Right atrium auricular region (tissue), 2 donors: ENCODE measurements at regions not wholly inside any gene's neighbourhood (a gene's known extent, or its start where the extent isn't known, plus 50 kb on each side); places are given as distances from the start of the nearest gene placed in this dataset.
"Not testable (repeated sequence)": the region's sequence is repeated elsewhere in the genome, so short reads cannot be mapped to it uniquely, and the experiment has no call there.

Experiments
- DNase-seq: peaks from one replicate; pipeline ENCODE4 v3.0.0-alpha.2; 2019; ENCODE audit warnings: low spot score
- H3K27ac ChIP-seq, 2 donors: fragments of 200-600 bp; sonication (generic); 1 replicate in 1 of 2; 2 replicates in 1 of 2; pipeline ENCODE4 v1.5.1; 2016 to 2019
- H3K27me3 ChIP-seq, 2 donors: fragments of 200-600 bp; sonication (generic); one replicate each; pipeline versions ENCODE4 v1.5.1 to v1.6.0; 2017 to 2019
- H3K36me3 ChIP-seq: fragments of 200-600 bp; sonication (generic); one replicate; pipeline ENCODE4 v1.5.1; 2016
- H3K4me1 ChIP-seq, 2 donors: fragments of 200-600 bp; sonication (generic); one replicate each; pipeline versions ENCODE4 v1.5.1 to v1.6.0; 2017 to 2019
- H3K4me3 ChIP-seq, 2 donors: fragments of 200-600 bp; sonication (generic); 1 replicate in 1 of 2; 2 replicates in 1 of 2; pipeline ENCODE4 v1.5.1; 2017 to 2019; ENCODE audit warnings: mild to moderate bottlenecking in 1 of 2, moderate library complexity in 1 of 2
- H3K9me3 ChIP-seq, 2 donors: fragments of 200-600 bp; sonication (generic); one replicate each; pipeline ENCODE4 v1.5.1; 2019
- TF ChIP-seq, protein P1 (sequence below), 2 donors: fragments of 200-600 bp; sonication (generic); IDR thresholded peaks; one replicate each; pipeline ENCODE4 v1.5.1; 2019; ENCODE audit warnings: antibody characterized with exemption in 2 of 2

DNA sequence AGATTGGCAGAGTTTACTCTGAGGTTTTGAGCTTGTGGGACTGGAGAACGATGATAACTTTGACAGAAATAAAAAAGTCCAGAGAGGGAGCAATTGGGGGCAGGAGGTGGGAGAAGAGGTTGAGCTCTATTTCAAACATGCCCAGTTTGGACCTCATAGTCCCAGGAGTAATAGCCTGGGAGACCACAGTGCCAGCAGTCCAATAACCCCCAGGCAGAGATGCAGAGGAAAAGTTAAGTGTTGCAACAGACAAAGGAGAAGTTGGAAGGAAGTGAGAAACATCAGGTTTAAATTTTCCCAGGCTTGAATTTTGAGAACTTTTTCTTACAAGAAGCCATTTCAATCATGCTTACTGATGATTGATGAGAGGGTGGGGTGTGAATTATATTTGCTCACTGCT is 117.0 kb upstream of the GHR start:
- Histone ChIP-seq H3K9me3 (no peaks in the 10 kb centered on the region), H3K36me3 (no peaks in the 10 kb centered on the region), H3K4me3 (no peak overlapping the region), H3K27ac (no peak overlapping the region), H3K27me3 (no peaks in the 10 kb centered on the region), H3K4me1 (peaks cover 0 to 7% of the 10 kb centered on the region in 2 donors)
- DNase-seq: no peak
- TF ChIP-seq, protein P1, sequence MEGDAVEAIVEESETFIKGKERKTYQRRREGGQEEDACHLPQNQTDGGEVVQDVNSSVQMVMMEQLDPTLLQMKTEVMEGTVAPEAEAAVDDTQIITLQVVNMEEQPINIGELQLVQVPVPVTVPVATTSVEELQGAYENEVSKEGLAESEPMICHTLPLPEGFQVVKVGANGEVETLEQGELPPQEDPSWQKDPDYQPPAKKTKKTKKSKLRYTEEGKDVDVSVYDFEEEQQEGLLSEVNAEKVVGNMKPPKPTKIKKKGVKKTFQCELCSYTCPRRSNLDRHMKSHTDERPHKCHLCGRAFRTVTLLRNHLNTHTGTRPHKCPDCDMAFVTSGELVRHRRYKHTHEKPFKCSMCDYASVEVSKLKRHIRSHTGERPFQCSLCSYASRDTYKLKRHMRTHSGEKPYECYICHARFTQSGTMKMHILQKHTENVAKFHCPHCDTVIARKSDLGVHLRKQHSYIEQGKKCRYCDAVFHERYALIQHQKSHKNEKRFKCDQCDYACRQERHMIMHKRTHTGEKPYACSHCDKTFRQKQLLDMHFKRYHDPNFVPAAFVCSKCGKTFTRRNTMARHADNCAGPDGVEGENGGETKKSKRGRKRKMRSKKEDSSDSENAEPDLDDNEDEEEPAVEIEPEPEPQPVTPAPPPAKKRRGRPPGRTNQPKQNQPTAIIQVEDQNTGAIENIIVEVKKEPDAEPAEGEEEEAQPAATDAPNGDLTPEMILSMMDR (IDR thresholded peaks at IDR 0.05): no peak

DNA sequence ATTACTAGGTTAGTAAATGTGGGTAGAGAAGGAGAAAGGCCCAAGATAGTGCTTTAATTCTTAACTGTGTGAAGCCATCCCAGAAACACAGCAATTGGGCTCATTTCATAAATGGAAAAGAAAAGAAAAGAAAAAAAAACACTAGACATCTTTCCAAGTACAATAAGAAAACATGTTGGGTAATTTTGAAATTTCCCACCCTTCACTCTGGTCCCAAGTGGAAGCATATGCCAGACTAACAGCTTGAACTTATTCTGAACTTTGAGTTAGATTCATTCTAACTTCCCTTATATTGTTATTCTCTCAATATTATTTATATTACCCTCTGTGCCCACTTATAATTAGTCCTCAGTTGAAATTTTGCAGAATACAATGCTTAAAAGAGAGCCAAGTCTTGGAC is 113.4 kb upstream of the GHR start:
- TF ChIP-seq, protein P1 (IDR thresholded peaks at IDR 0.05): no peak
- no peaks in the 10 kb centered on the region for H3K9me3 ChIP-seq
- H3K36me3 ChIP-seq: no peaks in the 10 kb centered on the region
- no peak for DNase-seq
- H3K27me3 ChIP-seq: no peaks in the 10 kb centered on the region
- H3K4me1 ChIP-seq: peaks cover 0 to 7% of the 10 kb centered on the region in 2 donors
- H3K27ac ChIP-seq: no peak overlapping the region
- H3K4me3 ChIP-seq: no peak overlapping the region

DNA sequence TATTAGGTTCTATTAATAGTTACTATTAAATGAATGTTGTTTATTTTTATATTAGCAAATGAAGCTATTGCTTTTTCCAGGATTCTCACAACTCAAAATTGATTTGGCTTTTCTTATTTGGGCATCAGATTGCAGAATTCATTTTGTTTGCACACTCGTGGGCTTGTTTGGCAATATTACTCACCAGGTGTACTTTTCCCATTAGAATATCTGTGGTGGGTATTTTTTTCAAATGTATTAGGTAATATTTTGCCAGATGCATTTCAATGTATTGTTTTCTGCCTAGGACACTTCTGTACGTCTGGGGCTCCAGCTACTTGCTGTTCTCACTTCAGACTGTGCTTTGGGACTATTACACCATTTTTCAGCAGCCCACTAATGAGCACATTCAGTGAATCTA is 108.0 kb upstream of the GHR start:
- TF ChIP-seq, protein P1 (IDR thresholded peaks at IDR 0.05): no peak
- Histone ChIP-seq H3K4me3 (no peak overlapping the region), H3K9me3 (peaks cover 0 to 19% of the 10 kb centered on the region in 2 donors), H3K27ac (no peak overlapping the region), H3K36me3 (no peaks in the 10 kb centered on the region), H3K27me3 (no peaks in the 10 kb centered on the region), H3K4me1 (no peaks in the 10 kb centered on the region)
- no peak for DNase-seq

DNA sequence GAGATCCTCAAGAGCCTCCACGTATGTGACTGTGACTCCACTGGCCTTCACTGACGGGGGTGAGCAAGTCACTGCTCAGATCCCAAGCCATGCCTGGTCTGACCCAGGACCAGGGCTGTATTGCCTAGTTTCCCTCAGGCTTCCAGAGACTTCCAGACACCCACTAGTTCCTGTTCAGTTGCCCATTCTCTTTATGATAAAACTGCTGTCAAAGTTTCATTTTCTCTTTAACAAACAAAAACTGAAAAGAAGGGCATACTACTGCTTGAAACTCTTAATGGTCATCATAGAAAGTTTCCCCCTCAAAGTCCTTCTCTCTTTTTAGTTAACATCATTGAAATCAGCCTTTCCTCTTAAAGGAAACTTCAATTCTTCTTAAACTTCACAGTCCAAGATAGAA is 105.7 kb upstream of the GHR start:
- TF ChIP-seq, protein P1 (IDR thresholded peaks at IDR 0.05): no peak
- Histone ChIP-seq H3K4me1 (no peaks in the 10 kb centered on the region), H3K9me3 (peaks cover 0 to 24% of the 10 kb centered on the region in 2 donors), H3K27ac (no peak overlapping the region), H3K36me3 (no peaks in the 10 kb centered on the region), H3K4me3 (no peak overlapping the region), H3K27me3 (no peaks in the 10 kb centered on the region)
- no peak for DNase-seq

DNA sequence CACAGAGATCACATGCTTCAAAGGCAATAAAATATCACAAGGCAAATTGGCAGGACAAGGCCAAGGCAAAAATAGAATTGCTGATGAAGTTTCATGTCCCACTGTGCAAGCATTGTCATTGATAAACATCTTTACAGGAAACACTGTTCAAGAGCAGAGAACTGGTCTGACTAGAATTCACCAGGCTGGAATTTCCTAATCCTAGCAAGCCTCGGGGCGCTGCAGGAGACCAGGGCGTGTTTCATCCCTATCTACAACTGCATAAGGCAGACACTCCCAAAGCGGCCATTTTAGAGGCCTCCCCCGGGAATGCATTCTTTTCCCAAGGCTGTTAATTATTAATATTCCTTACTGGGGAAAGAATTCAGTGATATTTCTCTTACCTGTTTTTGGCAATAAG is 103.7 kb upstream of the GHR start:
- not testable (repeated sequence) for H3K4me1 ChIP-seq, H3K27ac ChIP-seq, H3K36me3 ChIP-seq, DNase-seq, H3K27me3 ChIP-seq, H3K4me3 ChIP-seq
- peaks cover 0 to 24% of the 10 kb centered on the region in 2 donors for H3K9me3 ChIP-seq

DNA sequence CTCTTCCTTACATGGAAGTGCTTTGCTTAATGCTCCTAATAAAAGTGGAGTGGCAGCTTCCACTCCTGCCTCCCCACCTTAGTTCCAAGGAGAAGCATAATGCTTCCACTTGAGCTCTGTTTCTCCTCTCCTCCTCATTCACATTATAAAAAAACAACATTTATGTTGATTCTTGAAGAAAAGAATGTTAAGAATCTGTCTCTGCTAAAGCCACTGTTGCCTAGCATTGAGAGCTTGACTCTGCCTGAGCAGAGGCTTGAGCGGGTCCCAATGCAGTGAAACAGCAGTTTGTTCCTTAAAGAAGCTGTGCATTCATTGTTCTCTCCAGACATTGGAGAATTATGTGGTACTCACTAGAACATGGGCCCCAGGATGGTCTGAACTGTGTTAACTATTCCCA is 101.5 kb upstream of the GHR start:
- no peak for DNase-seq
- Histone ChIP-seq H3K9me3 (peaks cover 0 to 24% of the 10 kb centered on the region in 2 donors), H3K36me3 (no peaks in the 10 kb centered on the region), H3K27me3 (no peaks in the 10 kb centered on the region), H3K27ac (no peak overlapping the region), H3K4me3 (no peak overlapping the region), H3K4me1 (no peaks in the 10 kb centered on the region)
- TF ChIP-seq, protein P1 (IDR thresholded peaks at IDR 0.05): no peak
